NB4 (cell line): ENCODE measurements at regions not wholly inside any gene's neighbourhood (a gene's known extent, or its start where the extent isn't known, plus 50 kb on each side); places are given as distances from the start of the nearest gene placed in this dataset.

ENCODE experiments used
- CTCF ChIP-seq: IDR thresholded peaks from one replicate; pipeline ENCODE4 v1.5.1; 2012; ENCODE audit warnings: low read depth, low read length
- MYC ChIP-seq: IDR thresholded peaks from 2 replicates; pipeline ENCODE4 v1.6.1; 2011; ENCODE audit warnings: low read depth, low read length
- POLR2A ChIP-seq: IDR thresholded peaks from 2 replicates; pipeline ENCODE4 v1.6.1; 2011; ENCODE audit warnings: mild to moderate bottlenecking; ENCODE audit not compliant: insufficient read length; ENCODE audit errors: extremely low read depth
- TF ChIP-seq, protein P1 (sequence below): IDR thresholded peaks from 2 replicates; pipeline ENCODE4 v1.6.1; 2011; ENCODE audit warnings: low read depth, low read length

DNA sequence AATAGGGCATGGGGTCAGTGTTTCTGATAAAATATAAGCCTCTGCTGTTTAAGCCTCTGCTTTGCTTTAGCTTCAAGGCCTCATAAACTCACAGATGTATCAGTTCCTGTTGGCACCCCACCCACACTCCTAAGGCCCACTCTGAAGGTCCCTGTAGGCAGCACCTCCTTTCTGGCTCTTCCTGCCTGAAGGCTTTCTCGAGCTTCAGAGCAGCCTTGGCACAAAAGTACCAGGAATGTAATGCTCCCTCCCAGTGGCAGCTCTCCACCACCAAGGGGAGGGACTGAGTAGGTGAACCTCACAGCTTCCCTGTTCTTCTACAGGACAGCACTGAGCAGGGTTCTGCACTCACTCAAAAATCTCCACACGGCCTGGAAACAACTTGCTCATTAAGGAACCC is 102.2 kb downstream of the ABHD5 start:
- no peak for TF ChIP-seq CTCF
- TF ChIP-seq, protein P1, sequence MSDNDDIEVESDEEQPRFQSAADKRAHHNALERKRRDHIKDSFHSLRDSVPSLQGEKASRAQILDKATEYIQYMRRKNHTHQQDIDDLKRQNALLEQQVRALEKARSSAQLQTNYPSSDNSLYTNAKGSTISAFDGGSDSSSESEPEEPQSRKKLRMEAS, result no peak
- no peak for TF ChIP-seq POLR2A
- no peak for TF ChIP-seq MYC
